SW480 (cell line): ENCODE measurements at regions not wholly inside any gene's neighbourhood (a gene's known extent, or its start where the extent isn't known, plus 50 kb on each side); places are given as distances from the start of the nearest gene placed in this dataset.

Experiments used
- DNase-seq: peaks from one replicate; pipeline ENCODE4 v3.0.0-alpha.2; 2016; ENCODE audit warnings: low spot score

DNA sequence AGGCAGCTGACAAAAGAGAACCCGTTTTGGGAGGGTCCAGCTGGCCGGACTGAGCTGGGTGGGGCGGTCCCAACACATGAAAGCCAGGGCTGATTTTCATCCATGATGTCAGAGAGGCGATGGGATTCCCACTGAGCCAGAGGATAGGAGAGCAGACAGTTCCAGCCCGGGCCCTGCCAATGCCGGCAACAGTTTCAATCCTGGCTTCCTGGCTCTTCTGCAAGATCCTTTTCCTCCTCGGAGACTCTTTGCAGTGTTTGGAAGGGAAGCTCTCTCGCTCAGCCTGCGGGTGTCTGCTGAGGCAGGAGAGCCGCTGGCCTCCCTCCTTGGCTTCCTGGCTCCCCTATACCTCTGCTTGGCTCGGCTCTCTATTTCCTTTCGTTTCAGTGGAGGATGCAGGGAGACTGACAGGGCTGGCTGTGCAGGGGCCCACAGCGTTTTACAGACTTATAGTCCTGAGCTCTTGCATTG, 145.5 kb upstream of the SOX9 start:
- no peak for DNase-seq

DNA sequence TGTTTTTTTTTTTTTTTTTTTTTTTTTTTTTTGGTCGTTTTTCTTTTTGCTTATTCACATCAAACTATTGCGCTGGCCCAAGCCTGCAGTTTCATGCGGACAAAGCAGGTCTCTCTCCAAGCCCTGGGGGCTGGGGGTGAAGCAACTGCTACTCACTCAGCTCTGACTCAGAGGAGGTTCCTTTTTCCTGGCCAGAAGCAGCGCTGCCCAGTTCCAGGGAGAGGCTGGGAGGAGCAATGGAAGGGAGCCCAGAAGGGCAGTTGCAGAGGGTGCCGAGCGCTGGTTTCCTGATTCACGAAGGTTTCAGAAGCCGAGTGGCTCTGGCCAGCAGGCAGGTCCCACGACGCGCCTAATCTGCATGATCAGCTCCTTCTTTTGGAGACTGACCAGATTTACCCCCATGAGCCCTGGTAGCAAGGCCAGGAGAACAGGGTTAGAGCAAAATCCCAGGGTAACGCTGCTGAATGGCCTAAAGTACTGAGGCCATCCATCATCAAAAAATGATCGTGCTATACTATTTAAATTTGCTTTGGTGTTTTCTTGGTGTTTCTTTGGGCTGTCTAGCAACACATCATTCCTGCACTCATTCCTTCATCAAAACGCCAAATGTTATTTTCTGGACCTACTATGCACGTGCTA, 144.7 kb upstream of the SOX9 start:
- DNase-seq: no peak

DNA sequence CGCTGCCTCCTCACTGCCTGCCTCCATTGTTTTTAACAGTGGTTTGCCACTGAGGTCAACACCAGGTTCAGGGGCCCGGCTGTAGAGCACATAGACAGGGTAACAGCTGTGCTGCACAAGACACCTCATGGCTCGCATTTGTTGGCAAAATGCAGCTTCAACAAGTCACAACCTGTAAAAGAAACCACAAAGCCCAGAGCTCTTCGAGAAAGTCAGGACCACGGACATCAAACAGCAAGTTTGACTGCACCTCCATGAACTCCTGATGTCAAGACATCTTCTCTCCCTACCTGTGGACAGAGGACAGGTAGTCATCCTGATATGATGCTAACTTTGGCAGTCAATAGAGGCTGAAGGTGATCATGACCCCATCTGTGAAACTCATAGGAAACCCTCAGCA, 142.4 kb upstream of the SOX9 start:
- no peak for DNase-seq

DNA sequence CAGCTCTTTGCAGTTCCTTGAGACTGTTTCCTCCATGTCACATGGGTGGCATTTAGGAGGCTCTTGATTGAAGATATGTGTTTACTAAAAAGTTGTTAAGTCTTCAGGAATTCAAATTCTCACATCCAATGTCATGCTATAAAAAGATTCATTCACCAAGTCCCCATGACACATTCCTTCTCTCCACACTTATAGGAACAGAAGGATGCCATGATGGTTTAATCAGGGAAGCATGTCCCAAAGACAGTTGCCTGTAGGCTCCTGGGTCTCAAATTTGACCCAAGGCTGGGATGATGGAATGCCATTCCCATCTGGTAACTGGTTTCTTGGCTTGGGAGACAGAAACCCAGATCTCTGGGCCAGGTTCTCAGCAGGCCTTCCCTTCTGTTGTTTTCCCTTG, 140.6 kb upstream of the SOX9 start:
- no peak for DNase-seq

DNA sequence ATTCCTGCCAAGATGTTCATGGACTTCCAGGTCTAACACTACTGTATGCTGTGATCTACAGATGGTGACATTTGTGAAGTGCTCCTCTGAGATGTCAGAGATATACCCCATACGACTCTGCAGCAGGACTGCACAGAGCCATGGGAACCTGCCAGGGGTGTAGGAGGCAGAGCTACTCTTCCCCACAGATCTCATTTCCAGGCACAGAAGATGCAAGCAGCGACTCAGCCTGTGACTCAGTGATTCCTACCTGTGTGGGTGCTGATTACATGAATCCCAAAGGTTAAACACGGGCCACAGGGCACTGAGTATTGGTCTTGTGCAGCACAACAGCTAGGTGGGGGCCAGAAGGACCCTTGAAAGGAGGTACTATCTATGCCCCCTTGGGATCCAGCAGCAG, 137.0 kb upstream of the SOX9 start:
- no peak for DNase-seq

DNA sequence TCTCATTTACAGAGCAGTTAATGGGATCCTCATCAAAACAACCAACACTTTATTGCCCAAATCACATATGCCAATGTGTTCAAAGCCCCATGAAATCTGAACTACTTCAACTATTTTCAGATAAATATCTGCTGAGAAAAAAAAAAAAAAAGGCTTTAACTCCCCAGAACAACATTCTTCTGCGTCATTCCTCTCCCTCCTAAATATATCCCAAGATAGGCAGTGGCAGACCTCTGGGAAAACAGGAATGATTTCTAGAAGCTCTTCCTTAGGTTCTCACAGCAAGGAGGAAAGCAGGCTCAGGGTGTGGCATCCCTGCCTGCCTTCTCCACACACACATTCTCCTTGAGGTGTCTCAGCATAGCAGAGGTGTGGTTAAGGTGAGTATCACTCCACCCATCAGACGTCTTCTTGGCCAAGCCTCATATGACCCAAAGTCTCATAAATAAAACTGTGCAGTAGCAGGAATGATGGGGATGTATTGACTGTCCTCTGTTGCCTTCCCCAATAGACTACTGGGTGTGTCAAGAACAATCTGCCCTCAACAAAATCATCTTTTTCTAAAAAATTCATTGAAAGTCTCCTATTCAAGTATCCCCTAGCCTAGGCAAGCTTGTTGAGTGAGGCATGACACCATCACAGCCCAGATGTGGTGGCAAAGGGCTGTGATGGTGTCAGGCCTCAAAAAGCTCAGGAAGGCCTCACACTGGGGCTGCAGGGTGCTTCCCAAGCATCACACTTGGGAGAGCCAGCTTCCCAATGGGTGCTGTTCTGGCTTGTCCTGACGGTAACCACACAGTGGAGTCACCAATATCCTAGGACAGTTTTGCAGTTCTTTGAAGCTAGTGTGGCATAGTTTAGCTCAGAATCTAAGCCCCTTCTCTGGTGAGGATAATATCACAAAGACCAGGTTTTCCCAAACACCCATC, 135.4 kb upstream of the SOX9 start:
- DNase-seq: no peak

DNA sequence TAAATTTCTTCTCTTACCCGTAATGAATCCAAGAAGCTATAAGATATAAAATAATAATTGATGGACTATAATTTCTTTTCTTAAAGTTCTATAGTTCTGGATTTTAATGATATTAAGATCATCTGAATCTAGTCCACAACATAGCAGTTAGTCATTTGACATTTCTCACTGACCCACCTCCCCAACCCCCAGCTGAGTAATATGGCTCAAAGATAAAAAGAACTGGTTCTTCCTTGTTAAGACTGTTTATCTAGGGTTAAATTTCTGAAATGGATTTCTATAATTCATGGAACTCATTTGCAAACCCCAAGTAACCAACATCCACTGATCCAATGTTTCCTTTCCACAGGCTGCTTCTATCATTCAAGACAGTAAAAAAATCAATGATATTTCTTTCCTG, 133.9 kb upstream of the SOX9 start:
- no peak for DNase-seq

DNA sequence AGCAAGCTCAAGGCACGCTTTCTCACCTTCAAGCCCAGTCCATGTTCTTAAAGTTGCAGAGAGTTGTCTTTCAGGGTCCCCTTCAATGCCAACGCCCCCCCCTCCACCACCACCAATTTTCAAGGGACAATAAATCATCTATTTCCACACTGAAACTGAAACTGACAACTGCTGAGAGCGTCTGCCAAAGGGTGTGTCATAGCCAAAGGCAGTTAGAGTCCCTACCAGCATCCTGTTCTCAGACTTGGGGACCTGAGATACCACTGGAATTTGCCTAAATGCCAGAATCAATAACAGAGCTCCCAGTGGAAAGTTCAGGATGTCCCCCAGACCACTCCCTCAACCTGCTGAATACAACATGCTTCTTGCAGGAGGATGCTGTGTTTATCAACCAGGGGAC, 133.2 kb upstream of the SOX9 start:
- DNase-seq: no peak

DNA sequence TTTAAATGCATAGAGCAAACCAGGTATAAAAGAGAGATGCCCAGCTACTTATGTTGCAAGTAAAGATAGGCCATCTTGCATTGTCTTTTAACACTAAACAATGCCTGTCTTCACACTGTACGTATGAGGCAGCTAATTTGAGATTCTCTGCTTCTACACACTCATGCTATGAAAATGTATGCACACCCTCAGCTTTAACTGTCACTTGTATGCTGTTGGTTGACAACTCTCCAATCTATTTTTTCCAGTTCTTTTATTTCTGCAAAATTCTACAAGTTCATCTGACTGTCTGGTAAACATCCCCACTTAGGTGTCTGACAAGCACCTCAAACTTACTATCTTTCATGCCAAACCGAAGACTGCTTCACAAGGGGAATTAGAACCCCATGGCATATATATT, 131.7 kb upstream of the SOX9 start:
- no peak for DNase-seq

DNA sequence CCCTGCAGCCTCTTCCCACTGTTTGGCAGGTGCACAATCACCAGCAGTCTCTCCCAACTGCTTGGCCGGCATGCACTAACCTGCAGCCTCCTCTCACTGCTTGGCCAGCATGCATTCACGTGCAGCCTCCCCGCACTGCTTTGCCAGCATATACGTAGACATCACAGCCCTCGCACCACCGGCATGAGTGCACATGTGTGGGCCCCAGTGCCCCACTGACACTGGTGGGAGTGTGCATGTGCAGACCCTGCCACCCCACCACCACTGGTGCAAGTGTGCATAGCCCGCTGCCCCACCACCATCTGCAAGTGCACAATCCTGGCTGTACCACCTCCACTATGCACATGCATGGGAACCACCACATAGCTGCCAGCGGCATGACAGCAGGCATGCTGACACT, 127.5 kb upstream of the SOX9 start:
- DNase-seq: no peak

DNA sequence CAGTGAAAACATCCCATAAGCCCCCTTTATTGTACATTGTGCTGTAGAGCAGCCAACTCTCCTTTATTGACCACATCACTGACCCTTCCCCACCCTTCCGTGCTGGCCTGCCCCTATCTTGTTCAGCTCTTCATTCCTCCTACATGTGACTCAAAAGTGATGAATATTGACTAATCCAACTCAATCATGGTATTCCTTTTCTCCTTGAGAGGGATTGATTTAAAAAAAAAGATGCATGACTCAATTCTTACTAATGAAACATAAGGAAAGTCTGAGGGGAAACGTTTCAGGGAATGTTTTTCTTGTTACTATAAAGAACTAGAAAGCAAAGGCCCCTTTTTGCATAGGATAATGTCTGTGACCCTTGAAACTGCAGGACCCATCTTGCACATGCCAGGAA, 125.2 kb upstream of the SOX9 start:
- no peak for DNase-seq

DNA sequence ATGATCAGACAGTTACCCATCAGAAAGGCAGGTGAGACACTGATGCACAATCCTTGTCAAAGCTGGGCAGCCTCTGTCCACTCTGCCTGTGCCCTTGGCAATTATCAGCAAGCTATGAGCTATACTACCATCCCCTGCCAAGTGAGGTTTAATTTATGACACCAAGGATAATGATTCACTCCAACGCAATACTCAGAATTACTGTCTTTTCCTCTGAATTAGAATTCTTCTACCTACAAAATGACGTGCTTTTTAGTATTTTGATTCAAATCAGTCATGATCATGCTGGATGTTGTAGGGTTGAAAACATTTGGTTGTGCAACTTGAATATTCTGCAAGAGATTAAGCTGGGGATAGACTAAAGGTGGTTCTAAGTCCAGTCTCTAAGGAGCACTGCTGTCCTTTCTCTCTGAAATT, 116.8 kb upstream of the SOX9 start:
- DNase-seq: no peak

DNA sequence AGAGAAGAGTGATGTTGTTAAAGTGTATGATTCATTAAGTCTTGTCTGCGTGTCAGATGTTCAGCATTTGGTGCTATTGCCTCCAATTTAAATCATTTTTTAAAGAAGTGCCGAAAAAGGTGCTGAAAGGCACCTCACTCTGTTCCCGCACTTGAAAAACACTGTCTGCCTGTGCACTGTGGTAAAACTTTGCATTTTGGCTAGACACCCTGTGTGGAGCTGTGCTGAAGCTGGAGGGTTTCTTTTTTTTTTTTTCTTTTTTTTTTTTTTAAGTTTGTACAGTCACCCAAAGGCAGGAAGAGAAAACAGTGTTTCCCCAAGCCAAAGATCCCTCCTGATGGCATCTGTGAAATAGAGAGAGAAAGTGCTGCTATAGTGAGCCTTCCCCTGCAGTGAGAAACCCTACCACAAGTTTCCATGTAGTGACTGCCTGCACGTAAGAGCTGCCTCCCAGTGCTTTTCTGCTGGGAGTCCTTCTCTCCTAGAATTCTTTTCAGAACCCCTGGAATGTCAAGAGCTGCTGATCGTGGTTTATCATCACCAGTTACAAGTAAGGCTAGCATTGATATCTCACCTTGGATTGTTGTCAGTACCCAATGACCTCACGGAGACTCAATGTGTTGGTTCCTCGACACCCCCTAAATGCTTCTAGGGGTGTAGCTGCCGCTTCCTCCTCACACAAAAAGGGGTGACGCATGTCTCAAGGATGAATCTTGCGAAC, 116.0 kb upstream of the SOX9 start:
- DNase-seq: no peak

DNA sequence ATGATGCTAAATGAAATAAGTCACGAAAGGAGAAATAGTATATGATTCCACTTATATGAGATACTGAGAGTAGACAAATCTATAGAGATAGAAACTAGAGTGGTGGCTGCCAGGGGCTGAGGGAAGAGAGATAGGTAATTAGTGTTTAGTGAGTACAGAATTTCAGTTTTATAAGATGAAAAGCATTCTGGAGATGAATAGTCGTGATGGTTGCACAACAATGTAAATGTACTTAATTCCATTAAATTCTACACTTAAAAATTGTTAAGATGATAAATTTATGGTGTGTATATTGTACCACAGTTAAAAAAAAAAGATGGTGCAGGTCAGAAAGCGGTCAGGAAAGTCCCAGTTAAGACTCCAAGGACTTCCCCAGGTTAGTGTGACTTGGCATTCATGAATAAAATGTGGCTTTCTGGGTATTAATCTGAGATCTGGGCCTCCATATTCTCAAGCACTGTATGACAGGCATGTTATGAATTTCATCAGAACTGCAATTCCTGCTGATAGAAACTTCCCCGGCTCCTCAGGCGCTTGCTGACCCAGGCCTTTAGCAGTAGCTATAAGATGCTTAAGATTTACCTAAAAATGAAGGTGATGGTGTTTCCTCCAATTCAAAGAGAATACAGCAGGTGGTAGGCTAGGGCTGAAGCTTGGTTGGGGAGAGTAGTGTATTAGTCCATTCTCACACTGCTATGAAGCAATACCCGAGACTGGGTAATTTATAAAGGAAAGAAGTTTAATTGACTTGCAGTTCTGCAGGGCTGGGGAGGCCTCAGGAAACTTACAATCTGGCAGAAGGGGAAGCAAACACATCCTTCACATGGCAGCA, 115.3 kb upstream of the SOX9 start:
- no peak for DNase-seq

DNA sequence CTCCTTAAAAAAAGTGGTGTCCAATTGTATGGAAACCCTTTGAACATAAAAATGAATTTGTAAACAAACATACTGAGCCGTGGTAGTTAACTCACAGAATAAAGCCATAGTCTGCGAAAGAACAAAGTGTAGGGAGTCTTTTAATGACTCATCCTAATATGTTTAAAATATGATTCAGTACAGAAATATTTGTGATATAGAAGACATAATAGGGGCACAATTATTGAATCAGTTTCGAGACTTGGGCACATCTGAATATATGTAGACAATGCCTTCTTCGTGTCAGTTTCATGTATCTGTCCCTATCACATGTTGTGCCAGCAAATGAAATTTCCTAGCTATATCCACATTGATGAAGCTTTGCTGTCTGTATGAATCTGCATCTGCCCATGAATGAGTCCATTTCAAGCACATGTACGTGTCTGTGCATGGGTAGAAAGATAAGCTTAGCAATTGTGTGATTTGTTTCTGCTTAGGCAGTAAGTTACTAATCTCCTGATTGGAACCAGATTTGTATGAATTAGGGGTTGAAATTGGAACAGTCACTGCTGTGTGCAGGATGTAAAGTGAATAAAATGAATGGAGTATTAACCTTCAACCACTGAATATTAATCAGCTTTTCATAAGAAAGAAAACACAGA, 112.5 kb upstream of the SOX9 start:
- peak; percentile 85 for DNase-seq

DNA sequence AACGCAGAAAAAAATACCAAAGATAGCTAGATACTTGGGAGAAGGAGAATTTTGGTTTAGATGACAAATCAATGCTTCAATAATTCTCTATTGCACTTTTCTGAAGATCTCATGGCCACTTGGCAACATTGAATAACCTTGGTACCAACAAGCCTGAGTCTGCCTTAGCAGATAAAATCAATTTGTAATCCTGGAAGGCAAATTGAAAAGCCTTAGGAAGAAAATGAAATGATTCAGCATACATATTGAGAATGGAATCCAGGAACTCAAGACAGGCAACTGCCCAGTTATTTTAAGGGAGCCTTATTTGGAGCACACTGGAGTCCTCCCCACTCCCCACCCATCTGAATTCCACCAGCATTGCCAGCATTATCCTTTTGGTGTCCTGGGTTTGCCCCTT, 109.3 kb upstream of the SOX9 start:
- DNase-seq: no peak

DNA sequence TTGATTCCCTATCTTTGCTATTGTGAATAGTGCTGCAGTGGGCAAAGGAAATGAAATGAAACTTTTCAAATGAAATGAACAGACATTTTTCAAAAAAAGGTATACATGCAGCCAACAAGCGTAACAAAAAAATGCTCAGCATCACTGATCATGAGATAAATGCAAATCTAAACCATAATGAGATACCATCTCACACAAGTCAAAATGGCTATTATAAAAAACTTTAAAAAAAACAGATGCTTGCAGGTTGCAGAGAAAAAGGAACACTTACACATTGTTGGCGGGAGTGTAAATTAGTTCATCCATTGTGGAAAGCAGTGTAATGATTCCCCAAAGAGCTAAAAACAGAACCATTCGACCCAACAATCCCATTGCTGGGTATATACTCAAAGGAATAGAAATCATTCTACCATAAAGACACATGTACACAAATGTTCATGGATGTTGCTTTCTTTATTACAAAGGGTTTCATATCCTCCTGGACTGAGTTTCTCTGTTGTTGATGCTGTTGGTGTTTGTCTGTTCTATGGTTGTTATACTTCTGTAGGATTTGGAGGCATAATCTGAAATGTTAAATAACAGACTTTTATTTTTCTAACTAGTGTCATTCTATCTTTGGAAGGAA, 99.3 kb upstream of the SOX9 start:
- DNase-seq: no peak

DNA sequence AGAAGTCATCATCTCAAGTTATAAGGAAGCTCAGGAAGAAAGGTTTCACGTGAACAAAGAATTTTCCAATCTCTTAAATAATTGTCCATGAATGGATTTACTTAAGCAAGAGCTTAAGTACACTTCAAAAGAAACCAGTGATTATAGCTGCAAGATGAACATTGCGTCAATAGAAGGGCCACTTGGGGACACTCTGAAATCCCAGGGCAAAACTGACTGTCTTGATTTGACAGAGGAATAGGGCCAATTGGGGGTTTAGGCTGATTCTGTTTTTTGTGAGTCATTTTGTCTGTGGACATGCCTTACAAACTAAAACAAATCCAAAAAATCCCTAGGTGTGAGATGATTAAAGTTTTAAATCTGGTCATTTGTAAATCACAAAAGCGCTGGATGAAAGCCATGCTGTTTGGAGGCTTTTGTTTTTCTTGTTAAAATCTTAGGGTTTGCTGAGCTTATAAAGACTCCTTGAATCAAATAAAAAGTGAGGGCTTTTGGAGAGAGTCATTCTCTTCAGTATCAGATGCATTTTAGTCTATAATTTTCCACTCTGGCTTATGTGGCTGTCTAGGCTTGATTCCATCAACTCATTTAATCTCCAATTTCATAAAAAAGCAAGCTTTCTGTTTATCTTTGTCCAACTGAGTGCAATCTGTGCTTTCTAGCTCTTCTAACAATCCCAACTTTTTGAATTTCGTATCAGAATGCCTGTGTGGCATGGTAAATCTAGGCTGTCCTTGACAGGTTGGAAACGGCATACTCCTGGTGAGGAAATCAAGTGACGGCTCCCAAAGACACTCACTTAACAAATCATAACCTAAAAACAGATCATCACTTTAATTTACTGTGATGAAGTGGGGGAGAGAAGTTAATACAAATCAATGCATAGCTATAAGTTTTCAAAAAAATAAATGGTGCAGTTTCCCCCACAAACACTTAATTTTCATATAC, 98.2 kb upstream of the SOX9 start:
- no peak for DNase-seq

DNA sequence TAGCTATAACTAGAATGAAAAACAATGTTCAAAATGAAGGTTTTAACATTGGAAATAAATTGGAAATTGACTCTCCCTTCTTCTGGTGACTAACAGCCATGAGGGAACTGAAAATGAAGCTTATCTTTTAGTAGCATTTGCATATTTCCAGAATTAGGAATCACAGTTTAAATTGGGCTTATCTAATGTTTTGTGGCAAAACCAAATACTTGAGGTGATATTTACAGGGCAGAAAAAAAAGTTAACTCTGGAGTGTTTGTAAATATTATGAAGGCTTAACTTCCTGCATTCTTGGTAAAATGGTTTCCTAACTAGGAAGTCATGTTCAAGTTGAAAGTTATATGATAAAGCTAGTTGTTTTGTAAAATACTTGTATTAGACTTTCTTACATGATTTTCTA, 96.4 kb upstream of the SOX9 start:
- no peak for DNase-seq

DNA sequence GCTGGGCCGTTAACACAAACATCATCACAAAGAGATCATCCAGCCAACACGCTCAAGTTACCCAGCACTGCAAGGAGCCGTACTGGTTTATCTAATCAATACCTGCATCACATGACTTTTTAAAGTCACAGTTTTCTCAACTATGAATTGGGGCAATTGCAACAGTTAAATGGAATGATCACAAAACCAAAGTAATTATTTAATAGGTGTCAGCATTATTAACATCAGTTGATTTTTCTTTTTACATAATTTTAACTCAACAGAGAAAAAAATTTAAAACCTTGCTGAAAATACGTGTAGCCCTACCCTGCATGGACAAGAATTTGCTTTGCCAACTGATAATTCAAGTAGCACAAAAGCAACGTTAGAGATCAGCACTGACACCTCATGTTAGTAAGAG, 95.7 kb upstream of the SOX9 start:
- DNase-seq: no peak
